ENCODE measurements at regions not wholly inside any gene's neighbourhood (a gene's known extent, or its start where the extent isn't known, plus 50 kb on each side); places are given as distances from the start of the nearest gene placed in this dataset.
A peak's percentile ranks its signal among the peaks of the same experiment; 100 is the strongest.
"Not testable (repeated sequence)": the region's sequence is repeated elsewhere in the genome, so short reads cannot be mapped to it uniquely, and the experiment has no call there.

- 78 to 83% methylated on average over 8 of the region's 8 CpGs for WGBS, 2 experiments
- H3K36me3 ChIP-seq (ENCODE audit: control insufficient read depth, insufficient read depth, low read length), result no peaks in the 10 kb centered on the region
- H3K27ac ChIP-seq (ENCODE audit: insufficient read depth, low read depth, low read length, poor library complexity, severe bottlenecking), result no peak overlapping the region
- H3K4me1 ChIP-seq (ENCODE audit: control insufficient read depth, insufficient read depth, low read length), result peaks cover 31% of the 10 kb centered on the region
- H3K4me3 ChIP-seq (ENCODE audit: insufficient read depth, low read depth, low read length), result no peak overlapping the region
- H3K27me3 ChIP-seq (ENCODE audit: control insufficient read depth, insufficient read depth, low read length, poor library complexity, severe bottlenecking), result peaks cover 7% of the 10 kb centered on the region
- H3K9me3 ChIP-seq (ENCODE audit: control insufficient read depth, low read length), result no peaks in the 10 kb centered on the region
These were observed 427.8 kb downstream of the PREX1 start for GRCh38 chr20:48400009-48400408.

GRCh38 chr20:48398506-48399449, 429.0 kb downstream of the PREX1 start:
- H3K27ac ChIP-seq (ENCODE audit: insufficient read depth, low read depth, low read length, poor library complexity, severe bottlenecking), result peak overlapping the region; percentile 61
- peaks cover 31% of the 10 kb centered on the region for H3K4me1 ChIP-seq (ENCODE audit: control insufficient read depth, insufficient read depth, low read length)
- peaks cover 7% of the 10 kb centered on the region for H3K27me3 ChIP-seq (ENCODE audit: control insufficient read depth, insufficient read depth, low read length, poor library complexity, severe bottlenecking)
- WGBS, 2 experiments, result 61 to 66% methylated on average over 16 of the region's 16 CpGs
- H3K36me3 ChIP-seq (ENCODE audit: control insufficient read depth, insufficient read depth, low read length), result no peaks in the 10 kb centered on the region
- no peaks in the 10 kb centered on the region for H3K9me3 ChIP-seq (ENCODE audit: control insufficient read depth, low read length)
- H3K4me3 ChIP-seq (ENCODE audit: insufficient read depth, low read depth, low read length), result no peak overlapping the region

- 93 to 96% methylated on average over 18 to 19 of the region's 19 CpGs for WGBS, 2 experiments
These were observed 430.6 kb downstream of the PREX1 start for GRCh38 chr20:48396981-48397861.

GRCh38 chr20:48395816-48396546, 431.8 kb downstream of the PREX1 start:
- 91 to 94% methylated on average over 9 of the region's 9 CpGs for WGBS, 2 experiments
- Histone ChIP-seq H3K4me1 (ENCODE audit: control insufficient read depth, insufficient read depth, low read length) (peaks cover 31% of the 10 kb centered on the region), H3K27me3 (ENCODE audit: control insufficient read depth, insufficient read depth, low read length, poor library complexity, severe bottlenecking) (peaks cover 4% of the 10 kb centered on the region), H3K9me3 (ENCODE audit: control insufficient read depth, low read length) (no peaks in the 10 kb centered on the region), H3K4me3 (ENCODE audit: insufficient read depth, low read depth, low read length) (no peak overlapping the region), H3K27ac (ENCODE audit: insufficient read depth, low read depth, low read length, poor library complexity, severe bottlenecking) (no peak overlapping the region), H3K36me3 (ENCODE audit: control insufficient read depth, insufficient read depth, low read length) (no peaks in the 10 kb centered on the region)

More at GRCh38 chr20:48396981-48397861, 430.6 kb downstream of the PREX1 start:
- not testable (repeated sequence) for H3K4me3 ChIP-seq (ENCODE audit: insufficient read depth, low read depth, low read length); H3K9me3 ChIP-seq (ENCODE audit: control insufficient read depth, low read length); H3K27me3 ChIP-seq (ENCODE audit: control insufficient read depth, insufficient read depth, low read length, poor library complexity, severe bottlenecking); H3K36me3 ChIP-seq (ENCODE audit: control insufficient read depth, insufficient read depth, low read length); H3K27ac ChIP-seq (ENCODE audit: insufficient read depth, low read depth, low read length, poor library complexity, severe bottlenecking)
- H3K4me1 ChIP-seq (ENCODE audit: control insufficient read depth, insufficient read depth, low read length), result peaks cover 31% of the 10 kb centered on the region

GRCh38 chr20:48394415-48395081, 433.3 kb downstream of the PREX1 start:
- H3K27me3 ChIP-seq (ENCODE audit: control insufficient read depth, insufficient read depth, low read length, poor library complexity, severe bottlenecking), result peaks cover 4% of the 10 kb centered on the region
- no peak overlapping the region for H3K4me3 ChIP-seq (ENCODE audit: insufficient read depth, low read depth, low read length)
- no peaks in the 10 kb centered on the region for H3K36me3 ChIP-seq (ENCODE audit: control insufficient read depth, insufficient read depth, low read length)
- no peaks in the 10 kb centered on the region for H3K9me3 ChIP-seq (ENCODE audit: control insufficient read depth, low read length)
- no peak overlapping the region for H3K27ac ChIP-seq (ENCODE audit: insufficient read depth, low read depth, low read length, poor library complexity, severe bottlenecking)
- WGBS, 2 experiments, result 94 to 95% methylated on average over 9 of the region's 9 CpGs
- peaks cover 22% of the 10 kb centered on the region for H3K4me1 ChIP-seq (ENCODE audit: control insufficient read depth, insufficient read depth, low read length)

GRCh38 chr20:48393737-48394314, 434.0 kb downstream of the PREX1 start:
- H3K27me3 ChIP-seq (ENCODE audit: control insufficient read depth, insufficient read depth, low read length, poor library complexity, severe bottlenecking), result peaks cover 4% of the 10 kb centered on the region
- H3K36me3 ChIP-seq (ENCODE audit: control insufficient read depth, insufficient read depth, low read length), result no peaks in the 10 kb centered on the region
- no peak overlapping the region for H3K27ac ChIP-seq (ENCODE audit: insufficient read depth, low read depth, low read length, poor library complexity, severe bottlenecking)
- peaks cover 15% of the 10 kb centered on the region for H3K4me1 ChIP-seq (ENCODE audit: control insufficient read depth, insufficient read depth, low read length)
- no peak overlapping the region for H3K4me3 ChIP-seq (ENCODE audit: insufficient read depth, low read depth, low read length)
- WGBS, 2 experiments, result 84 to 88% methylated on average over 12 of the region's 12 CpGs
- no peaks in the 10 kb centered on the region for H3K9me3 ChIP-seq (ENCODE audit: control insufficient read depth, low read length)

- peaks cover 9% of the 10 kb centered on the region for H3K4me1 ChIP-seq (ENCODE audit: control insufficient read depth, insufficient read depth, low read length)
- no peak overlapping the region for H3K4me3 ChIP-seq (ENCODE audit: insufficient read depth, low read depth, low read length)
- H3K27ac ChIP-seq (ENCODE audit: insufficient read depth, low read depth, low read length, poor library complexity, severe bottlenecking), result no peak overlapping the region
- peaks cover 4% of the 10 kb centered on the region for H3K27me3 ChIP-seq (ENCODE audit: control insufficient read depth, insufficient read depth, low read length, poor library complexity, severe bottlenecking)
- H3K9me3 ChIP-seq (ENCODE audit: control insufficient read depth, low read length), result no peaks in the 10 kb centered on the region
- 93 to 95% methylated on average over 8 of the region's 8 CpGs for WGBS, 2 experiments
- H3K36me3 ChIP-seq (ENCODE audit: control insufficient read depth, insufficient read depth, low read length), result no peaks in the 10 kb centered on the region
These were observed 434.5 kb downstream of the PREX1 start for GRCh38 chr20:48393311-48393685.

- peaks cover 3% of the 10 kb centered on the region for H3K4me1 ChIP-seq (ENCODE audit: control insufficient read depth, insufficient read depth, low read length)
- H3K27me3 ChIP-seq (ENCODE audit: control insufficient read depth, insufficient read depth, low read length, poor library complexity, severe bottlenecking), result peaks cover 4% of the 10 kb centered on the region
- H3K27ac ChIP-seq (ENCODE audit: insufficient read depth, low read depth, low read length, poor library complexity, severe bottlenecking), result no peak overlapping the region
- H3K4me3 ChIP-seq (ENCODE audit: insufficient read depth, low read depth, low read length), result no peak overlapping the region
- no peaks in the 10 kb centered on the region for H3K36me3 ChIP-seq (ENCODE audit: control insufficient read depth, insufficient read depth, low read length)
- no peaks in the 10 kb centered on the region for H3K9me3 ChIP-seq (ENCODE audit: control insufficient read depth, low read length)
- 90 to 92% methylated on average over 13 of the region's 13 CpGs for WGBS, 2 experiments
These were observed 435.1 kb downstream of the PREX1 start for GRCh38 chr20:48392407-48393310.
